ENCODE measurements at regions not wholly inside any gene's neighbourhood (a gene's known extent, or its start where the extent isn't known, plus 50 kb on each side); places are given as distances from the start of the nearest gene placed in this dataset.

GRCh38 chr1:4017636-4018365 is 117.7 kb upstream of the C1orf174 start:
- no peak for TF ChIP-seq CTCF (IDR thresholded peaks at IDR 0.05)
- no peak for TF ChIP-seq POLR2A (IDR thresholded peaks at IDR 0.05)

All from right lobe of liver (tissue), 4 donors.